SK-N-SH (cell line): ENCODE measurements at regions not wholly inside any gene's neighbourhood (a gene's known extent, or its start where the extent isn't known, plus 50 kb on each side); places are given as distances from the start of the nearest gene placed in this dataset.

Experiments used
- CTCF ChIA-PET: fragments of 300-600, 350-600 bp; formaldehyde crosslinking; extraction: SDS; loops from one replicate; lab custom pipeline; 2021; lab: Yijun Ruan, JAX
- POLR2A ChIA-PET: fragments of 350-600 bp; sonication (Branson Sonifier 250); formaldehyde crosslinking; extraction: SDS; loops from one replicate; lab custom pipeline; 2020; ENCODE audit warnings: antibody characterized with exemption, inconsistent platforms; lab: Yijun Ruan, JAX
- DNase-seq: peaks from one replicate; pipeline ENCODE4 v3.0.0; 2012
- H2AFZ ChIP-seq: fragments of 200-600 bp; sonication (generic); 2 replicates; pipeline ENCODE4 v1.8.1; 2016; ENCODE audit warnings: antibody characterized with exemption, mild to moderate bottlenecking, low read depth
- H3F3A ChIP-seq: fragments of 200-600 bp; sonication (generic); replicated peaks from 2 replicates; pipeline ENCODE3; 2016; ENCODE audit warnings: antibody characterized with exemption, mild to moderate bottlenecking; ENCODE audit not compliant: insufficient read depth
- H3K27ac ChIP-seq, 2 experiments: fragments of 200-500 bp in 1 of 2; fragments of 200-600 bp in 1 of 2; sonication (Bioruptor generic) in 1 of 2; sonication (generic), shearing (Covaris generic) in 1 of 2; 2 replicates each; pipeline versions ENCODE4 v1.5.1 to v1.6.1; 2014 to 2016; ENCODE audit warnings: low read depth in 2 of 2, inconsistent platforms in 1 of 2, low read length in 1 of 2, mild to moderate bottlenecking in 1 of 2, mixed read lengths in 1 of 2
- H3K27me3 ChIP-seq: fragments of 200-600 bp; sonication (generic), shearing (Covaris generic); 2 replicates; pipeline ENCODE4 v1.6.1; 2016; ENCODE audit warnings: mixed run types; ENCODE audit not compliant: insufficient read depth
- H3K36me3 ChIP-seq, 2 experiments: fragments of 200-500 bp in 1 of 2; fragments of 200-600 bp in 1 of 2; sonication (Bioruptor generic) in 1 of 2; sonication (generic) in 1 of 2; replicated peaks in 1 of 2; 2 replicates each; pipeline versions ENCODE3 to v1.5.1; 2014 to 2016; ENCODE audit warnings: low read length in 1 of 2, mild to moderate bottlenecking in 1 of 2; ENCODE audit not compliant: insufficient read depth in 2 of 2, control insufficient read depth in 1 of 2
- H3K4me1 ChIP-seq, 2 experiments: fragments of 200-500 bp in 1 of 2; fragments of 200-600 bp in 1 of 2; sonication (Bioruptor generic) in 1 of 2; sonication (generic), shearing (Covaris generic) in 1 of 2; 2 replicates each; pipeline versions ENCODE4 v1.5.1 to v1.6.1; 2014 to 2016; ENCODE audit warnings: low read depth in 1 of 2, low read length in 1 of 2, mixed run types in 1 of 2; ENCODE audit not compliant: insufficient read depth in 2 of 2, control insufficient read depth in 1 of 2
- H3K4me2 ChIP-seq: fragments of 200-600 bp; sonication (generic), shearing (Covaris generic); 2 replicates; pipeline ENCODE4 v1.6.1; 2017; ENCODE audit warnings: mixed run types
- H3K4me3 ChIP-seq, 2 experiments: fragments of 200-500 bp in 1 of 2; fragments of 200-600 bp in 1 of 2; sonication (Bioruptor generic) in 1 of 2; sonication (generic), shearing (Covaris generic) in 1 of 2; 2 replicates each; pipeline versions ENCODE4 v1.5.1 to v1.8.1; 2014 to 2016; ENCODE audit warnings: low read depth in 2 of 2, inconsistent platforms in 1 of 2, low read length in 1 of 2, mild to moderate bottlenecking in 1 of 2, mixed read lengths in 1 of 2, moderate library complexity in 1 of 2
- H3K79me2 ChIP-seq: fragments of 200-600 bp; sonication (generic); 2 replicates; pipeline ENCODE4 v1.8.1; 2017; ENCODE audit warnings: mild to moderate bottlenecking; ENCODE audit not compliant: insufficient read depth
- H3K9ac ChIP-seq: fragments of 200-600 bp; sonication (generic); 2 replicates; pipeline ENCODE4 v1.6.1; 2017; ENCODE audit warnings: mixed run types
- H3K9me2 ChIP-seq: fragments of 200-600 bp; sonication (generic); 2 replicates; pipeline ENCODE4 v1.6.1; 2017; ENCODE audit warnings: mixed run types
- H3K9me3 ChIP-seq: fragments of 200-600 bp; sonication (generic); 2 replicates; pipeline ENCODE4 v1.6.1; 2017; ENCODE audit warnings: mixed run types, mild to moderate bottlenecking, moderate library complexity
- H4K20me1 ChIP-seq: fragments of 200-600 bp; sonication (generic); 2 replicates; pipeline ENCODE4 v1.6.1; 2017; ENCODE audit warnings: mild to moderate bottlenecking, mixed run types; ENCODE audit not compliant: insufficient read depth
- CHD2 ChIP-seq: fragments of 150-350 bp; IDR thresholded peaks from 2 replicates; pipeline ENCODE4 v1.6.1; 2018; ENCODE audit warnings: low read length; ENCODE audit not compliant: partially characterized antibody
- EZH2phosphoT487 ChIP-seq: fragments of 200-600 bp; sonication (generic); IDR thresholded peaks from 2 replicates; pipeline ENCODE4 v1.6.1; 2017; ENCODE audit warnings: low read depth, mixed run types, mild to moderate bottlenecking, antibody characterized with exemption, moderate library complexity, borderline replicate concordance
- GABPA ChIP-seq: IDR thresholded peaks from 2 replicates; pipeline ENCODE4 v1.4.0; 2012; ENCODE audit warnings: low read depth, mild to moderate bottlenecking
- GATA2 ChIP-seq: sonication (generic); formaldehyde crosslinking; IDR thresholded peaks from 2 replicates; pipeline ENCODE4 v1.5.0; 2020; ENCODE audit warnings: mild to moderate bottlenecking, missing genetic modification reagents
- MEF2A ChIP-seq: IDR thresholded peaks from 2 replicates; pipeline ENCODE4 v1.4.0; 2012; ENCODE audit warnings: low read depth, borderline replicate concordance
- NFIC ChIP-seq: IDR thresholded peaks from 2 replicates; pipeline ENCODE4 v1.4.0; 2012; ENCODE audit warnings: borderline replicate concordance
- PBX3 ChIP-seq: IDR thresholded peaks from 2 replicates; pipeline ENCODE4; 2012
- RAD21 ChIP-seq: IDR thresholded peaks from 2 replicates; pipeline ENCODE4 v1.6.1; 2012; ENCODE audit warnings: mild to moderate bottlenecking, low read length
- RCOR1 ChIP-seq: fragments of 150-350 bp; IDR thresholded peaks from 2 replicates; pipeline ENCODE4 v1.6.1; 2017; ENCODE audit warnings: antibody characterized with exemption, low read length
- RFX5 ChIP-seq: IDR thresholded peaks from 2 replicates; pipeline ENCODE4 v1.6.1; 2012; ENCODE audit warnings: mild to moderate bottlenecking, improper control_type of control experiment, low read length
- RXRA ChIP-seq: IDR thresholded peaks from 2 replicates; pipeline ENCODE4 v1.4.0; 2012; ENCODE audit warnings: low read depth, mild to moderate bottlenecking, borderline replicate concordance
- USF1 ChIP-seq: IDR thresholded peaks from 2 replicates; pipeline ENCODE4 v1.4.0; 2012; ENCODE audit warnings: low read depth, borderline replicate concordance
- YY1 ChIP-seq: IDR thresholded peaks from 2 replicates; pipeline ENCODE4 v1.4.0; 2012; ENCODE audit warnings: low read depth, mild to moderate bottlenecking
- whole genome bisulfite sequencing: methylation state at CpG from one replicate; pipeline ENCODE4 v1.1.6; 2017; ENCODE audit warnings: low lambda C conversion rate; 5-methylcytosine and 5-hydroxymethylcytosine counted together
- TF ChIP-seq, protein P1 (sequence below): IDR thresholded peaks from 2 replicates; pipeline ENCODE4 v1.6.1; 2012; ENCODE audit warnings: mild to moderate bottlenecking, low read depth, low read length, moderate library complexity
- TF ChIP-seq, protein P2 (sequence below): fragments of 150-350 bp; IDR thresholded peaks from 2 replicates; pipeline ENCODE4 v1.6.1; 2017; ENCODE audit warnings: antibody characterized with exemption, low read length, low read depth, borderline replicate concordance
- TF ChIP-seq, protein P3 (sequence below): IDR thresholded peaks from 2 replicates; pipeline ENCODE4 v1.4.0; 2012; ENCODE audit warnings: low read depth, borderline replicate concordance

DNA sequence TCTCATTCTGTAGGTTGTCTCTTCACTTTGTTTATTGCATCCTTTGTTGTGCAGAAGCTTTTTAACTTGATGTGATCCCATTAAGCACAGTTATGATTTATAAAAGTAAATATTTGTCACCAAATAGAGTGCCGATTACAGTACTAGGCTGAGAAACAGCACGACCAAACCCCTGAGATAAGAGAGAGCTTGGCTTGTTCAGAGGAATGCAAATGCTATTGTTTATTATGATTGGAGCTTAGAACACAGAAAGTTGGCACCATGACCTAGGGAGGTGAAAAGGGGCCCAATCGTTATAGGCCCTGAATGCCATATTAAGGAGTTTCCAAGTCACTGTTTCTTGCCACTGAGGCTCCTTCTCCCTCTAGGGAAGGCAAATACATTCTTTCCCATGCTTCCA is 214.9 kb downstream of the KITLG start (continued):
- TF ChIP-seq, protein P1, sequence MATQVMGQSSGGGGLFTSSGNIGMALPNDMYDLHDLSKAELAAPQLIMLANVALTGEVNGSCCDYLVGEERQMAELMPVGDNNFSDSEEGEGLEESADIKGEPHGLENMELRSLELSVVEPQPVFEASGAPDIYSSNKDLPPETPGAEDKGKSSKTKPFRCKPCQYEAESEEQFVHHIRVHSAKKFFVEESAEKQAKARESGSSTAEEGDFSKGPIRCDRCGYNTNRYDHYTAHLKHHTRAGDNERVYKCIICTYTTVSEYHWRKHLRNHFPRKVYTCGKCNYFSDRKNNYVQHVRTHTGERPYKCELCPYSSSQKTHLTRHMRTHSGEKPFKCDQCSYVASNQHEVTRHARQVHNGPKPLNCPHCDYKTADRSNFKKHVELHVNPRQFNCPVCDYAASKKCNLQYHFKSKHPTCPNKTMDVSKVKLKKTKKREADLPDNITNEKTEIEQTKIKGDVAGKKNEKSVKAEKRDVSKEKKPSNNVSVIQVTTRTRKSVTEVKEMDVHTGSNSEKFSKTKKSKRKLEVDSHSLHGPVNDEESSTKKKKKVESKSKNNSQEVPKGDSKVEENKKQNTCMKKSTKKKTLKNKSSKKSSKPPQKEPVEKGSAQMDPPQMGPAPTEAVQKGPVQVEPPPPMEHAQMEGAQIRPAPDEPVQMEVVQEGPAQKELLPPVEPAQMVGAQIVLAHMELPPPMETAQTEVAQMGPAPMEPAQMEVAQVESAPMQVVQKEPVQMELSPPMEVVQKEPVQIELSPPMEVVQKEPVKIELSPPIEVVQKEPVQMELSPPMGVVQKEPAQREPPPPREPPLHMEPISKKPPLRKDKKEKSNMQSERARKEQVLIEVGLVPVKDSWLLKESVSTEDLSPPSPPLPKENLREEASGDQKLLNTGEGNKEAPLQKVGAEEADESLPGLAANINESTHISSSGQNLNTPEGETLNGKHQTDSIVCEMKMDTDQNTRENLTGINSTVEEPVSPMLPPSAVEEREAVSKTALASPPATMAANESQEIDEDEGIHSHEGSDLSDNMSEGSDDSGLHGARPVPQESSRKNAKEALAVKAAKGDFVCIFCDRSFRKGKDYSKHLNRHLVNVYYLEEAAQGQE = no peak
- no peak for TF ChIP-seq YY1
- TF ChIP-seq, protein P2, sequence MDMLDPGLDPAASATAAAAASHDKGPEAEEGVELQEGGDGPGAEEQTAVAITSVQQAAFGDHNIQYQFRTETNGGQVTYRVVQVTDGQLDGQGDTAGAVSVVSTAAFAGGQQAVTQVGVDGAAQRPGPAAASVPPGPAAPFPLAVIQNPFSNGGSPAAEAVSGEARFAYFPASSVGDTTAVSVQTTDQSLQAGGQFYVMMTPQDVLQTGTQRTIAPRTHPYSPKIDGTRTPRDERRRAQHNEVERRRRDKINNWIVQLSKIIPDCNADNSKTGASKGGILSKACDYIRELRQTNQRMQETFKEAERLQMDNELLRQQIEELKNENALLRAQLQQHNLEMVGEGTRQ = no peak

- 85% methylated on average over 4 of the region's 4 CpGs for whole genome bisulfite sequencing
- POLR2A ChIA-PET = no interaction called here
- TF ChIP-seq RXRA = no peak
- no peak for TF ChIP-seq CHD2
- TF ChIP-seq RAD21 = no peak
- no peak for TF ChIP-seq NFIC
- TF ChIP-seq PBX3 = no peak
- no peak for TF ChIP-seq EZH2phosphoT487
- no peak for TF ChIP-seq RCOR1
- TF ChIP-seq, protein P1 = no peak
- no peak for TF ChIP-seq USF1
- TF ChIP-seq RFX5 = no peak
- TF ChIP-seq, protein P3, sequence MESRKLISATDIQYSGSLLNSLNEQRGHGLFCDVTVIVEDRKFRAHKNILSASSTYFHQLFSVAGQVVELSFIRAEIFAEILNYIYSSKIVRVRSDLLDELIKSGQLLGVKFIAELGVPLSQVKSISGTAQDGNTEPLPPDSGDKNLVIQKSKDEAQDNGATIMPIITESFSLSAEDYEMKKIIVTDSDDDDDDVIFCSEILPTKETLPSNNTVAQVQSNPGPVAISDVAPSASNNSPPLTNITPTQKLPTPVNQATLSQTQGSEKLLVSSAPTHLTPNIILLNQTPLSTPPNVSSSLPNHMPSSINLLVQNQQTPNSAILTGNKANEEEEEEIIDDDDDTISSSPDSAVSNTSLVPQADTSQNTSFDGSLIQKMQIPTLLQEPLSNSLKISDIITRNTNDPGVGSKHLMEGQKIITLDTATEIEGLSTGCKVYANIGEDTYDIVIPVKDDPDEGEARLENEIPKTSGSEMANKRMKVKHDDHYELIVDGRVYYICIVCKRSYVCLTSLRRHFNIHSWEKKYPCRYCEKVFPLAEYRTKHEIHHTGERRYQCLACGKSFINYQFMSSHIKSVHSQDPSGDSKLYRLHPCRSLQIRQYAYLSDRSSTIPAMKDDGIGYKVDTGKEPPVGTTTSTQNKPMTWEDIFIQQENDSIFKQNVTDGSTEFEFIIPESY = no peak
- TF ChIP-seq GATA2 (CRISPR knock-in tag) = no peak
- TF ChIP-seq MEF2A = no peak
- TF ChIP-seq GABPA = no peak
Observed at GRCh38 chr12:88366101-88366500, 214.2 kb downstream of the KITLG start.

More at GRCh38 chr12:88366101-88366500, 214.2 kb downstream of the KITLG start:
- DNase-seq = no peak
- Histone ChIP-seq H3K79me2 (no peaks in the 10 kb centered on the region), H3K27me3 (no peaks in the 10 kb centered on the region), H3K4me2 (no peak overlapping the region), H3K9ac (no peak overlapping the region), H3K4me3 (no peak overlapping the region), H3K4me1 (peaks cover 0 to 8% of the 10 kb centered on the region in 2 experiments; a peak in 3 of 4 replicates), H3K36me3 (peaks cover 0 to 5% of the 10 kb centered on the region in 2 experiments), H3F3A (no peaks in the 10 kb centered on the region), H3K9me3 (no peaks in the 10 kb centered on the region), H3K27ac (no peak overlapping the region), H2AFZ (no peak overlapping the region), H3K9me2 (no peaks in the 10 kb centered on the region), H4K20me1 (no peaks in the 10 kb centered on the region)
- CTCF ChIA-PET = interaction anchor here (1.3 kb wide), 1 partner anchor 9 kb away, joined by 4 read pairs; no protein-coding TSS in a partner anchor
